HL-60 (cell line): ENCODE measurements at regions not wholly inside any gene's neighbourhood (a gene's known extent, or its start where the extent isn't known, plus 50 kb on each side); places are given as distances from the start of the nearest gene placed in this dataset.

ENCODE experiments used
- CTCF ChIP-seq: IDR thresholded peaks from one replicate; pipeline ENCODE4 v1.5.1; 2011; ENCODE audit warnings: low read length, control low read depth, inconsistent platforms; ENCODE audit not compliant: insufficient read depth
- GABPA ChIP-seq: IDR thresholded peaks from 2 replicates; pipeline ENCODE4 v1.6.1; 2012; ENCODE audit warnings: low read depth
- POLR2AphosphoS5 ChIP-seq: IDR thresholded peaks from 2 replicates; pipeline ENCODE4 v1.6.1; 2012; ENCODE audit warnings: low read depth
- SPI1 ChIP-seq: IDR thresholded peaks from 2 replicates; pipeline ENCODE4 v1.6.1; 2012; ENCODE audit warnings: low read depth, mild to moderate bottlenecking, borderline replicate concordance
- TF ChIP-seq, protein P1 (sequence below): IDR thresholded peaks from 2 replicates; pipeline ENCODE4 v1.6.1; 2012; ENCODE audit warnings: low read depth; ENCODE audit not compliant: insufficient replicate concordance

DNA sequence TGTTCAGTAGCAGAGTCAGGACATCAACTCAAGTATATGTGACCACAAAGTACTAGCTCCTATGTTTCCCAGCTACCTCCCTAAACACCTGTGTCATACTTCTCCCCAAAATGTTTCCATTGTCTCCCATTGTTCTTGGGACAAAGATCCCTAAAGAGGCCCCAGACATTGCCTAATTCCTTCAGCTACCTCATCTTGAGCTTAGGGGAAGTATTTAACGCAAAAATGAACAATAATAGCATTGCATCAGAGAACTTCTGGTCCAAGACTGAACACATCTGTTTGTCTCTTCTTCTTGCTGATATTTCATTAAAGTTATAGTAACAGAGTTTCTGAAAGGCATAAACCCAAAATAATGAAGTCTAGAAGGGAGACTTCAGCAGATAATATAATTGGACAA is 430.8 kb downstream of the MTRR start:
- TF ChIP-seq CTCF (no peak), POLR2AphosphoS5 (no peak), SPI1 (no peak), GABPA (no peak)
- TF ChIP-seq, protein P1, sequence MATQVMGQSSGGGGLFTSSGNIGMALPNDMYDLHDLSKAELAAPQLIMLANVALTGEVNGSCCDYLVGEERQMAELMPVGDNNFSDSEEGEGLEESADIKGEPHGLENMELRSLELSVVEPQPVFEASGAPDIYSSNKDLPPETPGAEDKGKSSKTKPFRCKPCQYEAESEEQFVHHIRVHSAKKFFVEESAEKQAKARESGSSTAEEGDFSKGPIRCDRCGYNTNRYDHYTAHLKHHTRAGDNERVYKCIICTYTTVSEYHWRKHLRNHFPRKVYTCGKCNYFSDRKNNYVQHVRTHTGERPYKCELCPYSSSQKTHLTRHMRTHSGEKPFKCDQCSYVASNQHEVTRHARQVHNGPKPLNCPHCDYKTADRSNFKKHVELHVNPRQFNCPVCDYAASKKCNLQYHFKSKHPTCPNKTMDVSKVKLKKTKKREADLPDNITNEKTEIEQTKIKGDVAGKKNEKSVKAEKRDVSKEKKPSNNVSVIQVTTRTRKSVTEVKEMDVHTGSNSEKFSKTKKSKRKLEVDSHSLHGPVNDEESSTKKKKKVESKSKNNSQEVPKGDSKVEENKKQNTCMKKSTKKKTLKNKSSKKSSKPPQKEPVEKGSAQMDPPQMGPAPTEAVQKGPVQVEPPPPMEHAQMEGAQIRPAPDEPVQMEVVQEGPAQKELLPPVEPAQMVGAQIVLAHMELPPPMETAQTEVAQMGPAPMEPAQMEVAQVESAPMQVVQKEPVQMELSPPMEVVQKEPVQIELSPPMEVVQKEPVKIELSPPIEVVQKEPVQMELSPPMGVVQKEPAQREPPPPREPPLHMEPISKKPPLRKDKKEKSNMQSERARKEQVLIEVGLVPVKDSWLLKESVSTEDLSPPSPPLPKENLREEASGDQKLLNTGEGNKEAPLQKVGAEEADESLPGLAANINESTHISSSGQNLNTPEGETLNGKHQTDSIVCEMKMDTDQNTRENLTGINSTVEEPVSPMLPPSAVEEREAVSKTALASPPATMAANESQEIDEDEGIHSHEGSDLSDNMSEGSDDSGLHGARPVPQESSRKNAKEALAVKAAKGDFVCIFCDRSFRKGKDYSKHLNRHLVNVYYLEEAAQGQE = no peak
